Common myeloid progenitor, CD34-positive (primary cell): ENCODE measurements at regions not wholly inside any gene's neighbourhood (a gene's known extent, or its start where the extent isn't known, plus 50 kb on each side); places are given as distances from the start of the nearest gene placed in this dataset.

ENCODE experiments used
- CTCF ChIA-PET: fragments of 350-600 bp; sonication (Branson Sonifier 250); formaldehyde crosslinking; loops from one replicate; lab custom pipeline; 2021; ENCODE audit warnings: antibody characterized with exemption; lab: Charles Lee
- POLR2A ChIA-PET: fragments of 350-600 bp; sonication (Branson Sonifier 250); formaldehyde crosslinking; loops from one replicate; lab custom pipeline; 2021; ENCODE audit warnings: antibody characterized with exemption; lab: Charles Lee
- DNase-seq, 3 donors: peaks; one replicate each; pipeline versions ENCODE4 v3.0.0 to v3.0.0-alpha.2; 2013
- H3K27ac ChIP-seq, 2 experiments: 1 replicate in 1 of 2; 2 replicates in 1 of 2; pipeline ENCODE4 v1.7.0; 2013; ENCODE audit warnings: inconsistent platforms in 2 of 2, low read length in 2 of 2, mild to moderate bottlenecking in 2 of 2, low read depth in 1 of 2, moderate library complexity in 1 of 2; ENCODE audit not compliant: severe bottlenecking in 2 of 2, insufficient read depth in 1 of 2, poor library complexity in 1 of 2
- H3K27me3 ChIP-seq, 5 experiments: replicated peaks in 2 of 5; 1 replicate in 3 of 5; 2 replicates in 2 of 5; pipeline versions ENCODE4 v1.6.1 to v1.7.0; 2013; ENCODE audit warnings: low read length in 4 of 5, mild to moderate bottlenecking in 2 of 5, moderate library complexity in 2 of 5, inconsistent platforms in 1 of 5; ENCODE audit not compliant: insufficient read depth in 5 of 5, control insufficient read depth in 4 of 5
- H3K36me3 ChIP-seq, 4 experiments: 1 replicate in 2 of 4; 2 replicates in 2 of 4; pipeline versions ENCODE4 v1.6.1 to v1.7.0; 2013; ENCODE audit warnings: low read length in 3 of 4, control low read depth in 1 of 4, mild to moderate bottlenecking in 1 of 4; ENCODE audit not compliant: control insufficient read depth in 4 of 4, insufficient read depth in 4 of 4
- H3K4me1 ChIP-seq, 4 experiments: 1 replicate in 3 of 4; 2 replicates in 1 of 4; pipeline versions ENCODE4 v1.6.1 to v1.7.1; 2013; ENCODE audit warnings: low read length in 3 of 4, mild to moderate bottlenecking in 3 of 4, control low read depth in 1 of 4, inconsistent platforms in 1 of 4, moderate library complexity in 1 of 4; ENCODE audit not compliant: control insufficient read depth in 4 of 4, insufficient read depth in 4 of 4; ENCODE audit errors: control extremely low read depth in 1 of 4
- H3K4me3 ChIP-seq, 7 experiments: 1 replicate in 4 of 7; 2 replicates in 3 of 7; pipeline versions ENCODE4 v1.5.1 to v1.7.0; 2013; ENCODE audit warnings: mild to moderate bottlenecking in 7 of 7, low read length in 6 of 7, moderate library complexity in 6 of 7, inconsistent platforms in 2 of 7, low read depth in 2 of 7, control low read depth in 1 of 7; ENCODE audit not compliant: insufficient read depth in 4 of 7, control insufficient read depth in 1 of 7; ENCODE audit errors: extremely low read depth in 1 of 7
- H3K9me3 ChIP-seq, 5 experiments: 1 replicate in 4 of 5; 2 replicates in 1 of 5; pipeline versions ENCODE4 v1.6.1 to v1.7.1; 2013; ENCODE audit warnings: low read length in 4 of 5, mild to moderate bottlenecking in 2 of 5, inconsistent platforms in 1 of 5, low read depth in 1 of 5, moderate library complexity in 1 of 5; ENCODE audit not compliant: control insufficient read depth in 4 of 5, insufficient read depth in 2 of 5; ENCODE audit errors: control extremely low read depth in 1 of 5
- WGBS: methylation state at CpG from one replicate; pipeline ENCODE4 v1.1.5; 2013; ENCODE audit not compliant: insufficient coverage; 5-methylcytosine and 5-hydroxymethylcytosine counted together

DNA sequence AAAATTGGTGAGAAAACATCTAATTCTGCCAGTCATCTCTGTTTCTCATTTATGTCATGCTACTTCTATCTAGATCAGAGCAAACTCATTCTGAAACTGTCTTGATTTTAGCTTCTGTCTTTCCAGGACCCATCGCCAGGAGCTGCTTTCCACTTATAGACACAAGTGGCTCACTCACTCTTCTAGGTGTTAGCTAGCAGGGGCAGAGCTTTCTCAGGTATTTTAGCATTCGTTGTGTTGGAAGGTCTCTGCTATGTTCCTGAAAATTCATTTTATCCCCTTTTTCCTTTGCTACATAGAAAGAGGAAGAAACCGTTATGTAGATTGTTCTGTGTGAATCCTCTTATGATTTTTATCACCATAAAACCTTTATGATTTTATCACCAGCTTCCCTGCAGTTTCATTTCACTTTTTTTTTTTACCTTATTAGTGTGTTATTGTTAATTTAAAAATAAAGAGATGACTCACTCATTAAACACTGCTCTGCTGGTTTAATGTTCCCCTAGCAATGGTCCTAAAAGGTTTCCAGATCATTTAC is 246.6 kb upstream of the AADAT start:
- H3K4me3 ChIP-seq = no peak overlapping the region
- H3K9me3 ChIP-seq = peaks cover 0 to 5% (median 0%) of the 10 kb centered on the region in 5 experiments
- CTCF ChIA-PET = no interaction called here
- H3K27ac ChIP-seq = no peak overlapping the region
- H3K27me3 ChIP-seq = no peaks in the 10 kb centered on the region
- POLR2A ChIA-PET = no interaction called here
- WGBS = 90% methylated on average over 1 of the region's 3 CpGs
- DNase-seq = no peak
- no peaks in the 10 kb centered on the region for H3K4me1 ChIP-seq
- no peaks in the 10 kb centered on the region for H3K36me3 ChIP-seq

DNA sequence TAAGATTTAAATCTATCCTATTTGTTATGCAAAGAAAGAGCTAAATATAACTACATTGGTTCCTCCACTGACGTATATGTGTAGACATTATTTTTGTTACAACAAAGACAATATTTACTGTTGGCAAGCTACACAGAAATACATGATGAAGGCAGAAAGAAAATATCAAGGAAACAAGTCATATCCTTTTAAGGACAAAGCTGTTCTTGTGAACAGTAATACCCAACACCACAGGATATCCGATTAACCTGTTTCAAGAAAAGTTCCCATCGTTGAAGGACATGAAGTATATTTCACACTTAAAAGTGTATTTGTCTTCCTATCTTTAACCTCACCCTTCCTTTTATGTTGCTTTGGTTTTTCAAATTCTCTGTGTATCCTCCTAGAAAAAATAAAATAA is 235.8 kb upstream of the AADAT start:
- H3K27ac ChIP-seq = no peak overlapping the region
- no peak overlapping the region for H3K4me3 ChIP-seq
- 39% methylated on average over 2 of the region's 3 CpGs for WGBS
- no peaks in the 10 kb centered on the region for H3K4me1 ChIP-seq
- H3K9me3 ChIP-seq = peaks cover 0 to 8% (median 2%) of the 10 kb centered on the region in 5 experiments
- H3K27me3 ChIP-seq = peaks cover 0 to 4% (median 0%) of the 10 kb centered on the region in 5 experiments
- H3K36me3 ChIP-seq = no peaks in the 10 kb centered on the region
- POLR2A ChIA-PET = no interaction called here
- CTCF ChIA-PET = no interaction called here
- no peak for DNase-seq

DNA sequence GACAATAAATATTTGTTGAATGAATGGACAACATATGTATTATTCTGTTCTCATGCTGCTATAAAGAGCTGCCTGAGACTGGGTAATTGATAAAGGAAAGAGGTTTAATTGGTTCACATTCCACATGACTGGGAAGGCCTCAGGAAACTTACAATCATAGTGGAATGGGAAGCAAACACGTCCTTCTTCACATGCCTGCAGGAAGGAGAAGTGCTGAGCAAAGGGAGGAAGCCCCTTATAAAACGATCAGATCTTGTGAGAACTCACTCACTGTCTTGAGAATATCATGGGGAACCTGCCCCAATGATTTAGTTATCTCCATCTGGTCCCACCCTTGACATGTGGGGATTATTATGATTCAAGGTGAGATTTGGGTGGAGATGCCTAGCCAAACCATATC is 233.9 kb upstream of the AADAT start:
- 83% methylated on average over 1 of the region's 2 CpGs for WGBS
- Histone ChIP-seq H3K9me3 (peaks cover 0 to 8% (median 2%) of the 10 kb centered on the region in 5 experiments), H3K27me3 (peaks cover 0 to 3% (median 0%) of the 10 kb centered on the region in 5 experiments), H3K4me3 (no peak overlapping the region), H3K27ac (no peak overlapping the region), H3K4me1 (no peaks in the 10 kb centered on the region), H3K36me3 (no peaks in the 10 kb centered on the region)
- DNase-seq = no peak
- ChIA-PET CTCF (no interaction called here), POLR2A (no interaction called here)

DNA sequence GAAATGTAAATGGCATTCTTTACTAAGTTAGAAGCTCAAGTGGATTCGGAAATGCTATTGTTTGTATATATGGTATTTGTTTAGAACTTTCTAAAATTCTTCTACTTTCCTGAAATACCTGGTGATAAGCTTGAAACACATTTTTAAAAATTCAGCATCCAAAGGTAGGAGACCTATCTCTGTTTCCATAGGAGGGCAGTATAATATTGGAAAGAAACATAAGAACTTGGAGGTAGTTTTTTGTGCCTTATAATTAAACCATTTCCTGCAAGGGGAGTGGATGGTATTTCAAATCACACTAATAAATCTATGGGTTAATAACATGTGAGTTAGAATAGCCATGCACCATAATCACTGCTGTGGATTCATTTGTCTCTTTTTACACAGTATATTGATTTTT is 217.4 kb upstream of the AADAT start:
- no peak for DNase-seq
- Histone ChIP-seq H3K27ac (no peak overlapping the region), H3K4me1 (no peaks in the 10 kb centered on the region), H3K4me3 (no peak overlapping the region), H3K27me3 (no peaks in the 10 kb centered on the region), H3K9me3 (no peaks in the 10 kb centered on the region), H3K36me3 (no peaks in the 10 kb centered on the region)
- no CpG with 5 or more reads among the region's 1 CpG for WGBS
- CTCF ChIA-PET = no interaction called here
- POLR2A ChIA-PET = no interaction called here

DNA sequence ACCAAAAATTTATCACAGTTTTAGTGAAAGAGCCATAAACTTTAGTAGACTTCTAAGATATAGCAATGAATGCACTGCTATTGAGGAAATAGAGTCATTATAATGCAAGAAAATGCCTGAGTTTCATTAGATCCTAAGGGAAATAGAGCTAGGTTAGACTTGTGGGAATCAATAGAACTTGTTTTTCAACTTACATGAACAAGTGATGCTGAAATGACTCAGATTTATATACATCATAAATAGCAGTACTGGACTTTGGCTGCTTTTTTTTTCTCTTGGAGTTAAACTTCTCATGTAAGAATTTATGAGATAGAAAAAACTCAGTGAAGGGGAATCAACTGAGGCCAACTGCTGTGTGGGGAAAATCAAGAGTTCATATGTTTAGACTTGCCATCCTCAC is 216.5 kb upstream of the AADAT start:
- H3K4me3 ChIP-seq = no peak overlapping the region
- DNase-seq = no peak
- POLR2A ChIA-PET = no interaction called here
- no peaks in the 10 kb centered on the region for H3K36me3 ChIP-seq
- no peaks in the 10 kb centered on the region for H3K9me3 ChIP-seq
- no peak overlapping the region for H3K27ac ChIP-seq
- H3K27me3 ChIP-seq = no peaks in the 10 kb centered on the region
- CTCF ChIA-PET = no interaction called here
- no peaks in the 10 kb centered on the region for H3K4me1 ChIP-seq

DNA sequence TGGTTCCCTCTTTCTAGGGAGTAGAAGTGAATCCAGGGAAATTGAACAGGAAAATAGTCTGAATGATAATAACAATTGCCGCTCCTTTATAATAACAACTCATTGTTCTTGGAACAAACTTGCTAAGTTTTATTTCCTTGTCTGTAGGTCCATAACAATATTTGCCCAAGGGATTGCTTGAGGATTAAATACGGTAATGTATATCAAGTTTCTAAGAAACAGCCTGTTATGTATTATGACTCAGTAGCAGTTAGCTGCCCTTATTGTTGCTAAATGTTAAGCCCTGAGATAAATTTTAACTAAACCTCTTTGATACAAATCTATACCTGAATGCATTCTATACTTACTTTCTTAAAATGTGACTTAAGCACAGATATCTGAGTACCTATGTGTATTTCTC is 215.9 kb upstream of the AADAT start:
- no peak for DNase-seq
- Histone ChIP-seq H3K9me3 (no peaks in the 10 kb centered on the region), H3K27me3 (no peaks in the 10 kb centered on the region), H3K27ac (no peak overlapping the region), H3K4me3 (no peak overlapping the region), H3K4me1 (no peaks in the 10 kb centered on the region), H3K36me3 (no peaks in the 10 kb centered on the region)
- ChIA-PET POLR2A (no interaction called here), CTCF (no interaction called here)
- WGBS = no CpG with 5 or more reads among the region's 2 CpGs

DNA sequence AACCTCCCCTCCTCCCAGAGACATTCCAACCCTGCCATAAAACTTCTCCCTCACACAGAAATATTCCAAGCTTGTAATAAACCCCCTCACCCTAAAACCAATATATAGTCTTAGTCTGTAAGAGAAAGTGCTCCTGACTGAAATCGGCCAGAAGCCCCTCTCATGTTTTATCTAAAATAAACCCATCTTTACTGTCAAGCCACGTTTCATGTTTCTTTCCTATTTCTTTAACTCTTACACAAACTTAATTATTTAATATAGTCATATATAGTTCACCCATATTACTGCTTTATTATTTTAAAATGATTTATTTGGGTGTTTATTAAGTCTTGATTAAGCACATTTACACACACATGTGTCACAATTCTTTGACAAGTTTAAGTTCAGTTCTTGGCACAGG is 191.3 kb upstream of the AADAT start:
- ChIA-PET CTCF (no interaction called here), POLR2A (no interaction called here)
- peaks cover 0 to 2% (median 0%) of the 10 kb centered on the region in 5 experiments for H3K9me3 ChIP-seq
- no peak overlapping the region for H3K4me3 ChIP-seq
- no peak overlapping the region for H3K27ac ChIP-seq
- H3K4me1 ChIP-seq = no peaks in the 10 kb centered on the region
- no CpG with 5 or more reads among the region's 2 CpGs for WGBS
- DNase-seq = no peak
- no peaks in the 10 kb centered on the region for H3K36me3 ChIP-seq
- H3K27me3 ChIP-seq = no peaks in the 10 kb centered on the region
